RWPE2 (cell line): ENCODE measurements at regions not wholly inside any gene's neighbourhood (a gene's known extent, or its start where the extent isn't known, plus 50 kb on each side); places are given as distances from the start of the nearest gene placed in this dataset.

Source experiments
- ATAC-seq: fragments of 200-7000 bp; cut with Tn5 transposase; 3 replicates; pipeline ENCODE4 v1.9.1; 2021; ENCODE audit warnings: low read depth
- DNase-seq: peaks from one replicate; pipeline ENCODE4 v3.0.0-alpha.2; 2020; ENCODE audit warnings: low spot score
- H3K27ac ChIP-seq: fragments of 450-650 bp; 2 replicates; pipeline ENCODE4 v1.5.1; 2017; ENCODE audit warnings: mild to moderate bottlenecking; ENCODE audit not compliant: poor library complexity, severe bottlenecking
- H3K27me3 ChIP-seq: fragments of 250-450 bp; sonication (Bioruptor Pico); 2 replicates; pipeline ENCODE4 v1.5.1; 2021; ENCODE audit warnings: mild to moderate bottlenecking, moderate library complexity; ENCODE audit not compliant: insufficient read depth, poor library complexity, severe bottlenecking
- H3K36me3 ChIP-seq: fragments of 250-450 bp; sonication (Bioruptor Pico); 2 replicates; pipeline ENCODE4 v1.5.1; 2020; ENCODE audit warnings: low read depth, mild to moderate bottlenecking, moderate library complexity
- H3K4me1 ChIP-seq: fragments of 250-450 bp; sonication (Bioruptor Pico); 2 replicates; pipeline ENCODE4 v1.5.1; 2021; ENCODE audit warnings: mild to moderate bottlenecking, moderate library complexity; ENCODE audit not compliant: insufficient read depth, poor library complexity, severe bottlenecking
- H3K4me3 ChIP-seq: fragments of 250-450 bp; sonication (Bioruptor Pico); 2 replicates; pipeline ENCODE4 v1.5.1; 2021; ENCODE audit warnings: mild to moderate bottlenecking, moderate library complexity; ENCODE audit not compliant: severe bottlenecking
- H3K9me3 ChIP-seq: fragments of 250-450 bp; sonication (Bioruptor Pico); 2 replicates; pipeline ENCODE4 v1.5.1; 2021; ENCODE audit warnings: mild to moderate bottlenecking, moderate library complexity; ENCODE audit not compliant: severe bottlenecking
- CTCF ChIP-seq: fragments of 450-650 bp; IDR thresholded peaks from one replicate; pipeline ENCODE4 v1.5.1; 2017; ENCODE audit warnings: mild to moderate bottlenecking, moderate library complexity; ENCODE audit not compliant: poor library complexity, severe bottlenecking

- peaks cover 10% of the 10 kb centered on the region for H3K27me3 ChIP-seq
- DNase-seq (no peak), ATAC-seq (no peak)
- TF ChIP-seq CTCF, result no peak
- no peak overlapping the region for H3K27ac ChIP-seq
- H3K4me3 ChIP-seq, result no peak overlapping the region
- no peaks in the 10 kb centered on the region for H3K9me3 ChIP-seq
- peaks cover 2% of the 10 kb centered on the region for H3K4me1 ChIP-seq
- H3K36me3 ChIP-seq, result no peaks in the 10 kb centered on the region
Observed at GRCh38 chr11:97356144-97356543, 966.3 kb downstream of the JRKL start.

GRCh38 chr11:97359016-97359415, 969.2 kb downstream of the JRKL start:
- TF ChIP-seq CTCF, result no peak

GRCh38 chr11:97361812-97362378, 972.1 kb downstream of the JRKL start:
- DNase-seq, result no peak
- Histone ChIP-seq H3K36me3 (no peaks in the 10 kb centered on the region), H3K4me3 (no peak overlapping the region), H3K9me3 (peaks cover 1% of the 10 kb centered on the region), H3K27ac (no peak overlapping the region), H3K27me3 (no peaks in the 10 kb centered on the region), H3K4me1 (peaks cover 17% of the 10 kb centered on the region)
- TF ChIP-seq CTCF, result no peak
- ATAC-seq, result peak; percentile 97

More at GRCh38 chr11:97359016-97359415, 969.2 kb downstream of the JRKL start:
- no peak overlapping the region for H3K27ac ChIP-seq
- ATAC-seq (no peak), DNase-seq (no peak)
- no peak overlapping the region for H3K4me3 ChIP-seq
- peaks cover under 1% of the 10 kb centered on the region for H3K9me3 ChIP-seq
- H3K27me3 ChIP-seq, result peaks cover 10% of the 10 kb centered on the region
- H3K36me3 ChIP-seq, result no peaks in the 10 kb centered on the region
- H3K4me1 ChIP-seq, result peaks cover 12% of the 10 kb centered on the region

DNA sequence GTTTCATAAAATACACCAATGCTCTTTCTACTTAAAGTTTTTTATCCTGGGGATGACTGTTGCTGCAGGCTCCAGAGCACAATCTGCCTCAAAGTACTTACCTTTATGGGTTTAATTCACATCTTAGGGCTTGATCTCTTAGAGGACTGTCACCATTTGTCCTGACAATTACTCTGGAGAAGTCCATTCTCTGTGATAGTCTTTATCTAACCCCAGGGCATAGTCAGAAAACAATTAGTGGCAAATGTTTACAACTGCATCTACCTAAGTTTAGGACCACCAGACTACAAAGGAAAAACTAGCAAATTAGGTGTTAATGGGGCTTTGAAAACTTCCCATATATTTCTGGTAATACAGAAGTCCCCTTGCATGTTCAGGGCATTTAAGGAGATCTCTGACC, 973.5 kb downstream of the JRKL start:
- H3K9me3 ChIP-seq, result peaks cover 1% of the 10 kb centered on the region
- DNase-seq, result no peak
- no peaks in the 10 kb centered on the region for H3K27me3 ChIP-seq
- ATAC-seq, result no peak
- no peak for TF ChIP-seq CTCF
- no peaks in the 10 kb centered on the region for H3K36me3 ChIP-seq
- H3K27ac ChIP-seq, result no peak overlapping the region
- H3K4me1 ChIP-seq, result peaks cover 17% of the 10 kb centered on the region
- no peak overlapping the region for H3K4me3 ChIP-seq

GRCh38 chr11:97364047-97364446, 974.2 kb downstream of the JRKL start:
- Histone ChIP-seq H3K36me3 (no peaks in the 10 kb centered on the region), H3K4me3 (no peak overlapping the region), H3K4me1 (peaks cover 17% of the 10 kb centered on the region), H3K27me3 (no peaks in the 10 kb centered on the region), H3K27ac (no peak overlapping the region), H3K9me3 (peaks cover 1% of the 10 kb centered on the region)
- ATAC-seq (0 out of 3 replicates have a peak, but pooled peaks have one; percentile 40), DNase-seq (no peak)
- no peak for TF ChIP-seq CTCF
